VCaP (cell line): ENCODE measurements at regions not wholly inside any gene's neighbourhood (a gene's known extent, or its start where the extent isn't known, plus 50 kb on each side); places are given as distances from the start of the nearest gene placed in this dataset.

Experiments
- H3K27ac ChIP-seq: fragments of 450-650 bp; 2 replicates; pipeline ENCODE4 v1.5.1; 2017
- CTCF ChIP-seq: fragments of 450-650 bp; conservative IDR thresholded peaks from 2 replicates; pipeline ENCODE4 v1.5.1; 2017; ENCODE audit warnings: mild to moderate bottlenecking, moderate library complexity

GRCh38 chr6:86595641-86596040 lies 341.7 kb upstream of the HTR1E start:
- H3K27ac ChIP-seq: no peak overlapping the region

GRCh38 chr6:86586195-86586594 lies 351.1 kb upstream of the HTR1E start:
- no peak overlapping the region for H3K27ac ChIP-seq
- TF ChIP-seq CTCF: no peak

More at GRCh38 chr6:86595641-86596040, 341.7 kb upstream of the HTR1E start:
- TF ChIP-seq CTCF: no peak

- no peak overlapping the region for H3K27ac ChIP-seq
- no peak for TF ChIP-seq CTCF
Observed at GRCh38 chr6:86581833-86582232, 355.5 kb upstream of the HTR1E start.

- H3K27ac ChIP-seq: no peak overlapping the region
- TF ChIP-seq CTCF: no peak
Observed at GRCh38 chr6:86563197-86563596, 374.1 kb upstream of the HTR1E start.

- no peak overlapping the region for H3K27ac ChIP-seq
- no peak for TF ChIP-seq CTCF
Observed at GRCh38 chr6:86558318-86558717, 379.0 kb upstream of the HTR1E start.

GRCh38 chr6:86537292-86537861 lies 400.0 kb upstream of the HTR1E start:
- no peak for TF ChIP-seq CTCF
- H3K27ac ChIP-seq: no peak overlapping the region

GRCh38 chr6:86536121-86536520 lies 401.2 kb upstream of the HTR1E start:
- H3K27ac ChIP-seq: no peak overlapping the region
- TF ChIP-seq CTCF: no peak
